ENCODE measurements at regions not wholly inside any gene's neighbourhood (a gene's known extent, or its start where the extent isn't known, plus 50 kb on each side); places are given as distances from the start of the nearest gene placed in this dataset.

DNA sequence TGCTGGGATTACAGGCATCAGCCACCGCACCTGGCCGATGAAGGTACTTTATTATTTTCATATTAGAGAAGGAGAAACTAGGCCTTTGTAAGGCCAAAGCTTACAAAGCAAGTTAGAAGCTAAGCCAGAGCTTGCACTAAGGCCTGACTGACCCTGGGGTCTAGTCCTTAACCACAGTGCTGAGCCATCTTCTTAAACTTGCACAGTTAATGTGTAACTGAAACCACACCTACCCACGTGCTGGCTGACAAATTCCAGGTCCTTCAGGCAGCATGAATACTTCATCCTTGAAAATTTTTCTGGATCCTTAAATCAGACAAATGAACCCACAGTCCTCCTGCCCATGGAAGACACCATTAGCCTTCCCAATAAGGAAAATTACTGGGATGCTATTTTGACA is 880.6 kb downstream of the UQCRFS1 start:
- H3K9me3 ChIP-seq (ENCODE audit: insufficient read depth, low read depth, low read length), result no peaks in the 10 kb centered on the region
- H3K27ac ChIP-seq (ENCODE audit: low read length), result no peak overlapping the region
- H3K9ac ChIP-seq (ENCODE audit: low read depth, low read length), result no peak overlapping the region
- no peaks in the 10 kb centered on the region for H3K27me3 ChIP-seq (ENCODE audit: insufficient read depth, low read length)
- H3K4me3 ChIP-seq (ENCODE audit: low read length), result no peak overlapping the region
- H3K36me3 ChIP-seq (ENCODE audit: insufficient read depth, low read depth, low read length), result no peaks in the 10 kb centered on the region
- no peaks in the 10 kb centered on the region for H3K4me1 ChIP-seq (ENCODE audit: insufficient read depth, low read length)

DNA sequence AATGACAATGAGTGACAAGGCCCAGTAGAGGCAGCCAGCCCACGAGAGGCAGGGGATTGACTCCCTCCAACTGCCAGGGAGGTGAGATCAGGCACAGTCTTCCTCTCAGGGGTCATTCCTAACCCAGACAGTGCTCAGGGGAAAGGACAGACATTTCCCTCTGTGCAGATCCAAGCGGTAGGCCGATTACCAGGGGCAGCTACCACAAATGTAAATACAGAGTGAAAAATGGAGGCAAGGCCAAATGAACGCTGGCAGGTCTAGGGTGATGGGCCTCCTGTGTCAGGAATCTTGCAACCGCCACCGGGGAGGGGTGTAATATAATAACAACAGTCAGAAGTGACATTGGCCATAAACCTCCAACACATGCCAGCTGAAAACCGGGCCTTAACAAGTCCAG is 881.4 kb downstream of the UQCRFS1 start:
- Histone ChIP-seq H3K27me3 (ENCODE audit: insufficient read depth, low read length) (no peaks in the 10 kb centered on the region), H3K27ac (ENCODE audit: low read length) (no peak overlapping the region), H3K4me3 (ENCODE audit: low read length) (no peak overlapping the region), H3K4me1 (ENCODE audit: insufficient read depth, low read length) (no peaks in the 10 kb centered on the region), H3K9ac (ENCODE audit: low read depth, low read length) (no peak overlapping the region), H3K9me3 (ENCODE audit: insufficient read depth, low read depth, low read length) (no peaks in the 10 kb centered on the region), H3K36me3 (ENCODE audit: insufficient read depth, low read depth, low read length) (no peaks in the 10 kb centered on the region)

DNA sequence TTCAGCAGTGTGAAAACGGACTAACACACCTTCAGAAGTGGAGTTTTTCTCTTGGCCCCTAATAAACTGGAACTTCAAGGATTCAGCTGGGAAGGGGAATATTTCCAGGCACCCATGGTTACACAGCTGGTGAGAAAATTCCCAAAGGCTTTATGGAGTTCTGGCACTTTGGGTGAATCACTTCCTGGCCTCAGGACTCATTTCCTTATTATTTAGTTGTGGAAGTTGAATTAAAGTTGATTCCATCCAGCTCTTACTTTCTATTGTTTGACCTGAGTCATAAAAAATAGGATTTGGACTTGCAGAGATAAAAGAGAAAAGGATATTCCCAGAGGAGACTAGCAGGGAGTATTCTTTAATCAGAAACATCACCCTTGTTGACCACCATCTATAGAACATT is 882.1 kb downstream of the UQCRFS1 start:
- Histone ChIP-seq H3K27me3 (ENCODE audit: insufficient read depth, low read length) (no peaks in the 10 kb centered on the region), H3K4me1 (ENCODE audit: insufficient read depth, low read length) (no peaks in the 10 kb centered on the region), H3K4me3 (ENCODE audit: low read length) (no peak overlapping the region), H3K9me3 (ENCODE audit: insufficient read depth, low read depth, low read length) (no peaks in the 10 kb centered on the region), H3K27ac (ENCODE audit: low read length) (no peak overlapping the region), H3K36me3 (ENCODE audit: insufficient read depth, low read depth, low read length) (no peaks in the 10 kb centered on the region), H3K9ac (ENCODE audit: low read depth, low read length) (no peak overlapping the region)

DNA sequence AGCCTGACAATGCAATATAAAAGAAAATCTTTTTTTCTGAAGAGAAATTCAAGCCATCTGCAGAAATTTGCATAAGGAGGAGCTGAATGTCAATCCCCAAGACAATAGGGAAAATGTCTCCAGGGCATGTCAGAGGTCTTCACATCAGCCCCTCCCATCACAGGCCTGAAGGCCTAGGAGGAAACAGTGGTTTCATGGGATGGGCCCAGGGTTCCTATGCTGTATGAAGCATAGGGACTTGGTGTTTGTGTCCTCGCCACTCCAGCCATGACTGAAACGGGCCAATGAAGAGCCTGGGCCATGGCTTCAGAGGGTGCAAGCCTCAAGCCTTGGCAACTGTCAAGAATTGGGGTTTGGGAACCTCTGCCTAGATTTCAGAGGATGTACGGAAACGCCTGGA is 883.5 kb downstream of the UQCRFS1 start:
- no peak overlapping the region for H3K27ac ChIP-seq (ENCODE audit: low read length)
- no peaks in the 10 kb centered on the region for H3K27me3 ChIP-seq (ENCODE audit: insufficient read depth, low read length)
- no peaks in the 10 kb centered on the region for H3K36me3 ChIP-seq (ENCODE audit: insufficient read depth, low read depth, low read length)
- H3K9ac ChIP-seq (ENCODE audit: low read depth, low read length), result no peak overlapping the region
- H3K4me3 ChIP-seq (ENCODE audit: low read length), result no peak overlapping the region
- H3K4me1 ChIP-seq (ENCODE audit: insufficient read depth, low read length), result no peaks in the 10 kb centered on the region; the same call in 1 of the 2 replicates
- H3K9me3 ChIP-seq (ENCODE audit: insufficient read depth, low read depth, low read length), result no peaks in the 10 kb centered on the region

DNA sequence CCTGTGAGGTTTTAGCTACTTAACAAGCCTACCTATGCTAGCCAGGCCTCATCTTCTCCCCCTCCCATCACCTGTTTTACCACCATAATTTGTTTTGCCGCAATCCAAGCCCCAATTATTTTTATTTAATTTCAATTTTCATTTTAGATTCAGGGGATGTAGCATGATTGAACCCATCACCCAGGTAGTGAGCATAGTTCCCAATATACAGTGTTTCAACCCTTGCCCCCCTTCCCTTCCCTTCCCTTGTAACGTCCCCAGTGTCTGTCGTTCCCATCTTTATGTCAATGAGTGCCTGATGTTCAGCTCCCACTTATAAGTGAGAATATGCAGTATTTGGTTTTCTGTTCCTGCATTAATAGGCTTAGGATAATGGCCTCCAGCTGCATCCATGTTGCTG is 885.0 kb downstream of the UQCRFS1 start:
- Histone ChIP-seq H3K36me3 (ENCODE audit: insufficient read depth, low read depth, low read length) (no peaks in the 10 kb centered on the region), H3K27me3 (ENCODE audit: insufficient read depth, low read length) (no peaks in the 10 kb centered on the region), H3K9me3 (ENCODE audit: insufficient read depth, low read depth, low read length) (no peaks in the 10 kb centered on the region)

DNA sequence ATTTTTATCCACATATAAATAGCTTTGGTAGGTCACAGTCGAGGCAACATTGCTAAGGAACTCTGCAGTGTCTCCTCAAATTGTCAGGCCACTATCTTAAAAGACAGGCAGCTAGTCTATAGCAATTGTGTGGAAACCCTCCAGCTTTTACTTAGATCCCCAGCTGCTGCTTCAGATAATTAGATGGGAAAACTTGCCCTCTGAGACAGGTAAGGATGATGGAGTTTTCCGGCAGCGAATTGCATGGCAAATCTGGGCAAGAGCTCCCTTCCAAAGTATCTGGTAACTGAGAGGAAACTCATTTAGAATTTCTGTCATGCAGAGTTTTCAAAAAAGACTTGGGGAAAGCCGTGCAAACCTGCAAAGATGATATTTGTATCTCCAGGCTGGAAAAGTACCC is 886.2 kb downstream of the UQCRFS1 start:
- Histone ChIP-seq H3K36me3 (ENCODE audit: insufficient read depth, low read depth, low read length) (no peaks in the 10 kb centered on the region), H3K27ac (ENCODE audit: low read length) (no peak overlapping the region), H3K4me1 (ENCODE audit: insufficient read depth, low read length) (peaks cover 6% of the 10 kb centered on the region), H3K4me3 (ENCODE audit: low read length) (no peak overlapping the region), H3K27me3 (ENCODE audit: insufficient read depth, low read length) (no peaks in the 10 kb centered on the region), H3K9ac (ENCODE audit: low read depth, low read length) (no peak overlapping the region), H3K9me3 (ENCODE audit: insufficient read depth, low read depth, low read length) (no peaks in the 10 kb centered on the region)

More for the DNA sequence above, 885.0 kb downstream of the UQCRFS1 start:
- Histone ChIP-seq H3K4me3 (ENCODE audit: low read length) (no peak overlapping the region), H3K27ac (ENCODE audit: low read length) (no peak overlapping the region), H3K4me1 (ENCODE audit: insufficient read depth, low read length) (peaks cover 6% of the 10 kb centered on the region), H3K9ac (ENCODE audit: low read depth, low read length) (no peak overlapping the region)

DNA sequence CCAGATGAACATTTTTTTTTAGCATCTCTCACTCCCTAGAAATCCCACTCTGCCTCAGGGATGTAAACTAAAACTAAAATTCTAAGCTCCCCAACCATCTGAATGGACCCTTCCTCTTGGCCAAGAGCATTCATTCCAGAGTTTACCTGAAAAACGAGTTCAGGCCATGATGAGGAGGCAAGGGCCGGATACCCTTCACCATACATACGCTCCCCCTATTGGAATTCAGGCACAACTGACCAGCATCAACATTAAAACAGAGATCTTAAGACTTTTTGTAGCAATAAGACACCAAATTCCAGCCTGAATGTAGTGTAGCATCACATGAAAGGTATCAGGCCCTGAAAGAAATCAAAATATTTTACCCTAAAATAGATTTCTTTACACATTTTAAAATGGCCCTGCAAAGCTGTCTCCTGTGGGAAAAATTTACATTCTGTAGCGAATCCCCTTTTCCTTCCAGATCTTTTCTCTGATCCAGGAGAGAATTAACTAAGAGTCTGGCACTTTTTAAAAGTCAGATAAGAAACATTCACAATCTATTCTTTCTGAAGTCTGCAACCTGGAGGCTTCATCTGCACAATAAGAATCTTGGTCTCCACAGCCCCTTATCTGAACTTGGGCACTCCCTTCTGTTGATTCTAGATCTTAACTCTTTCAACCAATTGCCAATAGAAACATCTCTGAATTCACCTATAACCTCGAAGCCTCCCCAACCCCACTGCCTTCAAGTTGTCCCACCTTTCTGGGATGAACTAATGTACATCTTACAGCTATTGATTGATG is 888.5 kb downstream of the UQCRFS1 start:
- H3K9ac ChIP-seq (ENCODE audit: low read depth, low read length), result no peak overlapping the region
- H3K27me3 ChIP-seq (ENCODE audit: insufficient read depth, low read length), result no peaks in the 10 kb centered on the region
- no peaks in the 10 kb centered on the region for H3K36me3 ChIP-seq (ENCODE audit: insufficient read depth, low read depth, low read length)
- peaks cover 6% of the 10 kb centered on the region for H3K4me1 ChIP-seq (ENCODE audit: insufficient read depth, low read length)
- H3K9me3 ChIP-seq (ENCODE audit: insufficient read depth, low read depth, low read length), result no peaks in the 10 kb centered on the region
- H3K4me3 ChIP-seq (ENCODE audit: low read length), result no peak overlapping the region
- no peak overlapping the region for H3K27ac ChIP-seq (ENCODE audit: low read length)

DNA sequence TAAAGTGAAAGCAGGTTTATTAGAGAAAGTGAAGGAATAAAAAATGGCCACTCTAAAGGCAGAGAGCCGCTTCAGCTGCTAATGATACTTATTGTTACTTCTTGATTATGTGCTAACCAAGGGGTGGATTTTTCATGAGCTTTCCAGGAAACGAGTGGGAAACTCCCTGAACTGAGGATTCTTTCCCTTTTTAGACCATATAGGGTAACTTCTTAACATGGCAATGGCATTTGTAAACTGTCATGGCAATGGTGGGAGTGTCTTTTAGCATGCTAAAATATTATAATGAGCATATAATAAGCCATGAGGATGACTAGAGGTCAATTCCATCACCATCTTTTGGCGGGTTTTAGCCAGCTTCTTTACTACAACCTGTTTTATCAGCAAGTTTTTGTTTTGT is 890.0 kb downstream of the UQCRFS1 start:
- H3K27ac ChIP-seq (ENCODE audit: low read length), result no peak overlapping the region

DNA sequence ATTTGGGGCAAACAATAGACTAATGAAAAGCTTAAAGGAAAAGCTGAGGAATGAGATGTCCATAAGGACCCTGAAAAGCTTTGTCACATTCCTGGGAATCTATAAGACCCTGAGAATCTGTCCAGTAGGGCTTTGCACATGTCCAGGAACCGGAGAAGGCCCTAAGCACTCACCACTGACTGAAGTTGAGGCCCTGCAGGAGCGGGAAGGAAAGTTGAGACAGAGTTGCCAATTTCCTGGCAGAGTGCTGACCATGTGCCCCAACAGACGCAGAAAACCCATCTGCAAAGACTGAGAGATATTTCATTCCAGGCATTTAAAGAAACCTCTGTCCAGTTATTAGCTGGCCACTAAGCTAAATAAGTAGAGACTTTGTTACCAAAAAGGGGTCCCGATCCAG is 890.5 kb downstream of the UQCRFS1 start:
- Histone ChIP-seq H3K27ac (ENCODE audit: low read length) (no peak overlapping the region), H3K9me3 (ENCODE audit: insufficient read depth, low read depth, low read length) (no peaks in the 10 kb centered on the region), H3K4me1 (ENCODE audit: insufficient read depth, low read length) (peaks cover 6% of the 10 kb centered on the region), H3K4me3 (ENCODE audit: low read length) (no peak overlapping the region), H3K27me3 (ENCODE audit: insufficient read depth, low read length) (no peaks in the 10 kb centered on the region), H3K36me3 (ENCODE audit: insufficient read depth, low read depth, low read length) (no peaks in the 10 kb centered on the region), H3K9ac (ENCODE audit: low read depth, low read length) (no peak overlapping the region)

More for the DNA sequence above, 890.0 kb downstream of the UQCRFS1 start:
- no peaks in the 10 kb centered on the region for H3K27me3 ChIP-seq (ENCODE audit: insufficient read depth, low read length)
- H3K9me3 ChIP-seq (ENCODE audit: insufficient read depth, low read depth, low read length), result no peaks in the 10 kb centered on the region
- H3K4me3 ChIP-seq (ENCODE audit: low read length), result no peak overlapping the region
- no peak overlapping the region for H3K9ac ChIP-seq (ENCODE audit: low read depth, low read length)
- peaks cover 6% of the 10 kb centered on the region for H3K4me1 ChIP-seq (ENCODE audit: insufficient read depth, low read length)
- no peaks in the 10 kb centered on the region for H3K36me3 ChIP-seq (ENCODE audit: insufficient read depth, low read depth, low read length)

DNA sequence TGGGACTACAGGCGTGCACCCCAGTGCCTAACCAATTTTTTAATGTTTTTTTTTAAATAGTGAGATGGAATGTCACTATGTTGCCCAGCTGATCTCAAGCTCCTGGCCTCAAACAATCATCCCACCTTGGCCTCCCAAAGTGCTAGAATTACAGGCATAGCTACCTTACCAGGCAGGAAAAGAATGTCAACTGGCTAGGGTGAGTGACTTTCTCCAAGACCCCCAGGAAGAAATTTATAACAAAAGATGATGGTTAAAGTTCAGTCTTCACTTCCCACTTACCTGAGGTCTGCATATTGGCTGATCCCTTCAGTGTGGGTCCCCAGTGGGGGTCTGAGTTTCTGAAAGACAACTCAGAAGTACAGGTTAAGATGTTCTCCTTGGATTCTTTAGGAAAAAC is 893.0 kb downstream of the UQCRFS1 start:
- H3K9me3 ChIP-seq (ENCODE audit: insufficient read depth, low read depth, low read length), result no peaks in the 10 kb centered on the region
- H3K36me3 ChIP-seq (ENCODE audit: insufficient read depth, low read depth, low read length), result no peaks in the 10 kb centered on the region
- H3K4me3 ChIP-seq (ENCODE audit: low read length), result no peak overlapping the region
- no peaks in the 10 kb centered on the region for H3K27me3 ChIP-seq (ENCODE audit: insufficient read depth, low read length)
- no peak overlapping the region for H3K9ac ChIP-seq (ENCODE audit: low read depth, low read length)
- no peak overlapping the region for H3K27ac ChIP-seq (ENCODE audit: low read length)
- peaks cover 6% of the 10 kb centered on the region for H3K4me1 ChIP-seq (ENCODE audit: insufficient read depth, low read length)

DNA sequence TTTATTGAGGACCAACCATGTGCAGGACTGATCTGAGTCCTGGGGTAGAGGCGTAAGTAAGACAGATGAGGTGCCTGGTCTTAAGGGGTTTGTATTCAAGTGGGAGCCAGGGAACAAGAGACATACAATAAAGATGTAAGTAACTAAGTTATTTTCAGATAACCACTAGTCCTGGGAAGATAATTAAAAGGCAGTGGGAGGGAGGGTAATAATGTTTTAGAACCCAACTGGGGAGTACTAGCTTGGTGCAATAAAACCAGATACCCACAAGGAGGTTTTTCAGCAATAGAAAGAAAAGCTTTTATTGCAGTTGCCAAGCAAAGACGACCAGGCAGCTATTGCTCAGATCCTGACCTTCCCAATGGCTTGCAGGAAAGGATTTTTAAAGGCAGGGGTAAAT is 893.7 kb downstream of the UQCRFS1 start:
- Histone ChIP-seq H3K4me3 (ENCODE audit: low read length) (no peak overlapping the region), H3K27ac (ENCODE audit: low read length) (no peak overlapping the region), H3K9ac (ENCODE audit: low read depth, low read length) (no peak overlapping the region), H3K9me3 (ENCODE audit: insufficient read depth, low read depth, low read length) (no peaks in the 10 kb centered on the region), H3K36me3 (ENCODE audit: insufficient read depth, low read depth, low read length) (no peaks in the 10 kb centered on the region), H3K4me1 (ENCODE audit: insufficient read depth, low read length) (peaks cover 12% of the 10 kb centered on the region), H3K27me3 (ENCODE audit: insufficient read depth, low read length) (no peaks in the 10 kb centered on the region)

DNA sequence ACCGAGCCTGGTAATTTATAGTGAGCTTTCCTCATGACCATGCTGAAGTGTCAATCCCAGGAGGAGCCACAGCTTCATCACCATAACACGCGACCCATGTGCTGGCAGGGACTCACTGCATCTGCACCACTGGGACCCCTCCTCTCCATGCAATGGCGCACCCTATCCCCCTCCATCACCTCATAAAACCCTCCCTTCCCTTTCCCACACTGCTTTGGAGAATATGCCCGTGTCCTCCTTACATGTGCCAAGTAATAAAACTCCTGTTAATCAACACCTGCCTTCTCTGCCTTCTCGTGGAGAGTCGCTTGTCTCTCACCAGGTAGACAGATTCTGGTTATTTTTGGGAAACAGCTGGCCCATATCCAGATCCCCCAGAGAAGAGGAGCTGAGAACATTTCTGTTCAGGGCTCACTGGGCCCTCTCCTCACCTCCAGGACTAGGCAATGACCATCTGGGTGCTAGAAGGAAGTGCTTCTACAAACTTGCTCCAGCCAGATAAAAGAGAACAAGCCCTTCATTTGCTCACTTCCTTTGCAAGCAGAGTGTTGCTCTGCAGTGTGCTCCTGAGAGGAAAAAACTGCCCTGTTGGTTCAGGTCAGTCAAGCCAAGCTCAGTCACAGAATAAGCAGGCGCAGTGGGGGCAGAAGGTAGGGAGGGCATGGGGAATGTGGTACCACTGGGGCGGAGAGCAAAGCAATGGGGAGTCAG is 894.3 kb downstream of the UQCRFS1 start:
- no peaks in the 10 kb centered on the region for H3K9me3 ChIP-seq (ENCODE audit: insufficient read depth, low read depth, low read length)
- no peak overlapping the region for H3K9ac ChIP-seq (ENCODE audit: low read depth, low read length)
- no peaks in the 10 kb centered on the region for H3K36me3 ChIP-seq (ENCODE audit: insufficient read depth, low read depth, low read length)
- H3K4me3 ChIP-seq (ENCODE audit: low read length), result no peak overlapping the region
- no peak overlapping the region for H3K27ac ChIP-seq (ENCODE audit: low read length)
- no peaks in the 10 kb centered on the region for H3K27me3 ChIP-seq (ENCODE audit: insufficient read depth, low read length)
- peaks cover 13% of the 10 kb centered on the region for H3K4me1 ChIP-seq (ENCODE audit: insufficient read depth, low read length)
